H1 (cell line): ENCODE measurements at regions not wholly inside any gene's neighbourhood (a gene's known extent, or its start where the extent isn't known, plus 50 kb on each side); places are given as distances from the start of the nearest gene placed in this dataset.

Experiments
- CTCF ChIA-PET: fragments of 300-600 bp; sonication (Branson Sonifier 250); formaldehyde crosslinking; loops from one replicate; lab custom pipeline; 2021; ENCODE audit not compliant: partially characterized antibody; lab: Charles Lee
- POLR2A ChIA-PET: fragments of 300-600 bp; sonication (Branson Sonifier 250); formaldehyde crosslinking; loops from one replicate; lab custom pipeline; 2021; ENCODE audit warnings: inconsistent platforms; ENCODE audit not compliant: partially characterized antibody; lab: Charles Lee
- DNase-seq, 2 experiments: peaks; one replicate each; pipeline versions ENCODE4 v3.0.0 to v3.0.0-alpha.2; 2010 to 2022; ENCODE audit warnings: low spot score in 2 of 2, low read depth in 1 of 2, mixed read lengths in 1 of 2
- FAIRE-seq: peaks from 2 replicates; lab custom pipeline; 2011; peaks lifted over from hg19 to GRCh38; lab: Jason Lieb, UNC
- H2AFZ ChIP-seq: 2 replicates; pipeline ENCODE4 v1.8.1; 2012; ENCODE audit warnings: low read length, inconsistent platforms
- H2AK5ac ChIP-seq: 2 replicates; pipeline ENCODE4 v1.6.1; 2013; ENCODE audit warnings: low read depth, low read length
- H2BK120ac ChIP-seq: replicated peaks from 2 replicates; pipeline ENCODE3; 2013; ENCODE audit warnings: low read depth, low read length, inconsistent platforms
- H2BK12ac ChIP-seq: 2 replicates; pipeline ENCODE4 v1.6.1; 2013; ENCODE audit warnings: low read depth, low read length
- H2BK15ac ChIP-seq: 2 replicates; pipeline ENCODE4 v1.6.1; 2013; ENCODE audit warnings: low read length
- H2BK20ac ChIP-seq: 2 replicates; pipeline ENCODE4 v1.6.1; 2013; ENCODE audit warnings: low read length
- H2BK5ac ChIP-seq: 2 replicates; pipeline ENCODE4 v1.6.1; 2013; ENCODE audit warnings: low read depth, low read length
- H3K14ac ChIP-seq: 2 replicates; pipeline ENCODE4 v1.6.1; 2013; ENCODE audit warnings: inconsistent platforms; ENCODE audit not compliant: insufficient read length
- H3K18ac ChIP-seq: 2 replicates; pipeline ENCODE4 v1.6.1; 2013; ENCODE audit warnings: low read length; ENCODE audit errors: extremely low read depth
- H3K23ac ChIP-seq: 2 replicates; pipeline ENCODE4 v1.6.1; 2013; ENCODE audit warnings: inconsistent platforms; ENCODE audit not compliant: insufficient read length
- H3K23me2 ChIP-seq: 2 replicates; pipeline ENCODE4 v1.6.1; 2013; ENCODE audit warnings: low read depth, low read length
- H3K27ac ChIP-seq: 2 replicates; pipeline ENCODE4 v1.6.1; 2011; ENCODE audit warnings: low read depth, low read length, inconsistent platforms
- H3K27me3 ChIP-seq, 4 experiments: replicated peaks in 1 of 4; 1 replicate in 1 of 4; 2 replicates in 3 of 4; pipeline versions ENCODE4 v1.6.1 to v1.8.1; 2011 to 2013; ENCODE audit warnings: low read length in 3 of 4, mild to moderate bottlenecking in 3 of 4, inconsistent platforms in 2 of 4, mixed read lengths in 2 of 4, moderate library complexity in 1 of 4; ENCODE audit not compliant: control insufficient read depth in 3 of 4, insufficient read depth in 3 of 4; ENCODE audit errors: extremely low read depth in 1 of 4
- H3K36me3 ChIP-seq, 4 experiments: 2 replicates each; pipeline versions ENCODE4 v1.6.1 to v1.8.1; 2011 to 2013; ENCODE audit warnings: mild to moderate bottlenecking in 4 of 4, low read length in 3 of 4, moderate library complexity in 2 of 4, control low read depth in 1 of 4, inconsistent platforms in 1 of 4; ENCODE audit not compliant: insufficient read depth in 4 of 4, control insufficient read depth in 2 of 4
- H3K4ac ChIP-seq: replicated peaks from 2 replicates; pipeline ENCODE3; 2013; ENCODE audit warnings: low read length, low read depth, mixed read lengths, inconsistent platforms; ENCODE audit not compliant: insufficient read length
- H3K4me1 ChIP-seq, 4 experiments: replicated peaks in 1 of 4; 1 replicate in 1 of 4; 2 replicates in 3 of 4; pipeline versions ENCODE4 v1.6.1 to v1.8.1; 2011 to 2013; ENCODE audit warnings: low read length in 3 of 4, inconsistent platforms in 2 of 4, mixed read lengths in 1 of 4; ENCODE audit not compliant: insufficient read depth in 4 of 4, control insufficient read depth in 3 of 4
- H3K4me2 ChIP-seq, 2 experiments: 2 replicates each; pipeline versions ENCODE4 v1.6.1 to v1.8.1; 2011 to 2013; ENCODE audit warnings: low read depth in 2 of 2, low read length in 2 of 2, control low read depth in 1 of 2, inconsistent platforms in 1 of 2, mild to moderate bottlenecking in 1 of 2; ENCODE audit not compliant: insufficient read depth in 1 of 2
- H3K4me3 ChIP-seq, 4 experiments: fragments of 200-600, 300-600 bp in 1 of 4; sonication (generic), shearing (Covaris generic), sonication (Bioruptor Twin) in 1 of 4; 2 replicates each; pipeline versions ENCODE4 v1.5.1 to v1.8.1; 2011 to 2016; ENCODE audit warnings: low read length in 4 of 4, low read depth in 3 of 4, control low read depth in 2 of 4, inconsistent platforms in 2 of 4, mild to moderate bottlenecking in 2 of 4, mixed read lengths in 1 of 4, moderate library complexity in 1 of 4; ENCODE audit not compliant: insufficient read depth in 2 of 4; ENCODE audit errors: extremely low read depth in 1 of 4
- H3K56ac ChIP-seq: replicated peaks from 2 replicates; pipeline ENCODE3; 2013; ENCODE audit warnings: low read depth, mild to moderate bottlenecking, mixed read lengths, low read length, inconsistent platforms; ENCODE audit not compliant: insufficient read length
- H3K79me1 ChIP-seq: 2 replicates; pipeline ENCODE4 v1.6.1; 2013; ENCODE audit warnings: low read depth, low read length, control low read depth
- H3K79me2 ChIP-seq, 2 experiments: 2 replicates each; pipeline versions ENCODE4 v1.6.1 to v1.8.1; 2012 to 2013; ENCODE audit warnings: low read length in 2 of 2, mild to moderate bottlenecking in 2 of 2, inconsistent platforms in 1 of 2; ENCODE audit not compliant: insufficient read depth in 2 of 2, control insufficient read depth in 1 of 2
- H3K9ac ChIP-seq, 4 experiments: replicated peaks in 1 of 4; 1 replicate in 1 of 4; 2 replicates in 3 of 4; pipeline versions ENCODE4 v1.6.1 to v1.8.1; 2011 to 2013; ENCODE audit warnings: low read depth in 3 of 4, low read length in 3 of 4, control low read depth in 2 of 4, mild to moderate bottlenecking in 2 of 4, moderate library complexity in 2 of 4, inconsistent platforms in 1 of 4; ENCODE audit errors: extremely low read depth in 1 of 4
- H3K9me3 ChIP-seq, 2 experiments: 2 replicates each; pipeline versions ENCODE4 v1.6.1 to v1.8.1; 2012 to 2013; ENCODE audit warnings: mild to moderate bottlenecking in 2 of 2, moderate library complexity in 2 of 2, control low read depth in 1 of 2, inconsistent platforms in 1 of 2, low read depth in 1 of 2, low read length in 1 of 2, mixed read lengths in 1 of 2; ENCODE audit not compliant: insufficient read depth in 2 of 2
- H4K20me1 ChIP-seq, 2 experiments: replicated peaks in 1 of 2; 2 replicates each; pipeline versions ENCODE3 to v1.8.1; 2011 to 2013; ENCODE audit warnings: inconsistent platforms in 2 of 2, low read length in 2 of 2, mild to moderate bottlenecking in 1 of 2; ENCODE audit not compliant: insufficient read depth in 2 of 2, control insufficient read depth in 1 of 2
- H4K5ac ChIP-seq: 2 replicates; pipeline ENCODE4 v1.6.1; 2013; ENCODE audit warnings: low read length, low read depth, mixed read lengths, inconsistent platforms; ENCODE audit not compliant: insufficient read length
- H4K8ac ChIP-seq: 2 replicates; pipeline ENCODE4 v1.8.0; 2013; ENCODE audit warnings: mild to moderate bottlenecking, moderate library complexity, low read length, inconsistent platforms; ENCODE audit not compliant: insufficient read depth; ENCODE audit errors: extremely low read depth
- H4K91ac ChIP-seq: replicated peaks from 2 replicates; pipeline ENCODE3; 2013; ENCODE audit warnings: low read length, mixed read lengths, inconsistent platforms; ENCODE audit not compliant: insufficient read length
- KDM1A ChIP-seq: fragments of 200-600, 300-600 bp; sonication (generic); IDR thresholded peaks from 2 replicates; pipeline ENCODE4 v1.7.1; 2016; ENCODE audit warnings: mild to moderate bottlenecking, low read length, borderline replicate concordance
- KDM4A ChIP-seq: IDR thresholded peaks from one replicate; pipeline ENCODE4 v1.7.1; 2012; ENCODE audit warnings: low read depth, mild to moderate bottlenecking, moderate library complexity, low read length, inconsistent platforms; ENCODE audit not compliant: severe bottlenecking
- RFX5 ChIP-seq: IDR thresholded peaks from 2 replicates; pipeline ENCODE4 v1.6.1; 2011; ENCODE audit warnings: low read depth, low read length, improper control_type of control experiment, borderline replicate concordance
- SIRT6 ChIP-seq: IDR thresholded peaks from one replicate; pipeline ENCODE4 v1.7.1; 2012; ENCODE audit warnings: low read length, inconsistent platforms
- WGBS, 2 experiments: shearing (Covaris generic) in 1 of 2; methylation state at CpG; one replicate each; pipeline versions ENCODE4 v1.1.6 to v1.1.7; 2013 to 2015; ENCODE audit warnings: low lambda C conversion rate in 2 of 2, mixed read lengths in 2 of 2, inconsistent platforms in 1 of 2, low coverage in 1 of 2, missing lambda C conversion rate in 1 of 2; ENCODE audit not compliant: insufficient replicate concordance in 2 of 2, insufficient coverage in 1 of 2, insufficient read length in 1 of 2; ENCODE audit errors: extremely low coverage in 1 of 2, missing lambda C conversion rate in 1 of 2; 5-methylcytosine and 5-hydroxymethylcytosine counted together
- TF ChIP-seq, protein P1 (sequence below): IDR thresholded peaks from 2 replicates; pipeline ENCODE4 v1.6.1; 2012; ENCODE audit warnings: low read length, inconsistent platforms

- H4K20me1 ChIP-seq: no peaks in the 10 kb centered on the region
- TF ChIP-seq RFX5: no peak
- TF ChIP-seq, protein P1, sequence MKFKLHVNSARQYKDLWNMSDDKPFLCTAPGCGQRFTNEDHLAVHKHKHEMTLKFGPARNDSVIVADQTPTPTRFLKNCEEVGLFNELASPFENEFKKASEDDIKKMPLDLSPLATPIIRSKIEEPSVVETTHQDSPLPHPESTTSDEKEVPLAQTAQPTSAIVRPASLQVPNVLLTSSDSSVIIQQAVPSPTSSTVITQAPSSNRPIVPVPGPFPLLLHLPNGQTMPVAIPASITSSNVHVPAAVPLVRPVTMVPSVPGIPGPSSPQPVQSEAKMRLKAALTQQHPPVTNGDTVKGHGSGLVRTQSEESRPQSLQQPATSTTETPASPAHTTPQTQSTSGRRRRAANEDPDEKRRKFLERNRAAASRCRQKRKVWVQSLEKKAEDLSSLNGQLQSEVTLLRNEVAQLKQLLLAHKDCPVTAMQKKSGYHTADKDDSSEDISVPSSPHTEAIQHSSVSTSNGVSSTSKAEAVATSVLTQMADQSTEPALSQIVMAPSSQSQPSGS: no peak
- TF ChIP-seq KDM1A: no peak
- TF ChIP-seq KDM4A: no peak
- TF ChIP-seq SIRT6: no peak
- TF ChIP-seq, all 59 proteins: peak for 0
- no peak overlapping the region for H4K8ac ChIP-seq
- no peak overlapping the region for H4K91ac ChIP-seq
- no peak overlapping the region for H4K5ac ChIP-seq
- H3K4me2 ChIP-seq: no peak overlapping the region
- H2AK5ac ChIP-seq: no peak overlapping the region
- H3K27ac ChIP-seq: no peak overlapping the region
- no peak overlapping the region for H2BK5ac ChIP-seq
- no peak overlapping the region for H2BK20ac ChIP-seq
- WGBS, 2 experiments: 76% methylated on average over 1 of the region's 1 CpG; no CpG with 5 or more reads in 1 of the 2 experiments
- H3K79me2 ChIP-seq: no peaks in the 10 kb centered on the region
- H3K18ac ChIP-seq: no peak overlapping the region
- no peak overlapping the region for H3K14ac ChIP-seq
- H2AFZ ChIP-seq: no peak overlapping the region; the same call in 1 of the 2 replicates
- CTCF ChIA-PET: interaction anchor here (1.0 kb wide), 1 partner anchor 73 kb away, joined by 5 read pairs; no protein-coding TSS in a partner anchor
- no peak overlapping the region for H3K56ac ChIP-seq
- DNase-seq (no peak), FAIRE-seq (no peak)
- no peaks in the 10 kb centered on the region for H3K79me1 ChIP-seq
- H3K36me3 ChIP-seq: no peaks in the 10 kb centered on the region
- H2BK12ac ChIP-seq: no peak overlapping the region
- no peak overlapping the region for H3K4ac ChIP-seq
- no peaks in the 10 kb centered on the region for H3K9me3 ChIP-seq
- no peak overlapping the region for H2BK15ac ChIP-seq
- H3K4me1 ChIP-seq: peaks cover 0 to 3% (median 0%) of the 10 kb centered on the region in 4 experiments; a peak in 1 of 7 replicates
- no peak overlapping the region for H3K4me3 ChIP-seq
- no peaks in the 10 kb centered on the region for H3K27me3 ChIP-seq
- H2BK120ac ChIP-seq: no peak overlapping the region
- POLR2A ChIA-PET: no interaction called here
- H3K9ac ChIP-seq: no peak overlapping the region
- no peak overlapping the region for H3K23ac ChIP-seq
- H3K23me2 ChIP-seq: no peaks in the 10 kb centered on the region
Observed at GRCh38 chr5:115463983-115464382, 80.6 kb downstream of the FEM1C start.
